ENCODE measurements at regions not wholly inside any gene's neighbourhood (a gene's known extent, or its start where the extent isn't known, plus 50 kb on each side); places are given as distances from the start of the nearest gene placed in this dataset.

- TF ChIP-seq KDM1A (IDR thresholded peaks at IDR 0.05; ENCODE audit: borderline replicate concordance, low read length) (no peak), NRF1 (IDR thresholded peaks at IDR 0.05; ENCODE audit: low read depth, low read length) (no peak), RXRA (IDR thresholded peaks at IDR 0.05; ENCODE audit: insufficient read depth, low read depth, low read length) (no peak), CTCF (IDR thresholded peaks at IDR 0.05; ENCODE audit: control extremely low read depth in 1 of 3, insufficient read depth in 1 of 3, low read depth in 1 of 3, low read length in 3 of 3) (no peak), EZH2 (IDR thresholded peaks at IDR 0.05; ENCODE audit: low read depth, low read length, severe bottlenecking) (no peak), SP1 (IDR thresholded peaks at IDR 0.05; ENCODE audit: low read depth, low read length) (no peak), YY1 (IDR thresholded peaks at IDR 0.05; ENCODE audit: low read depth, low read length) (no peak), GABPA (IDR thresholded peaks at IDR 0.05; ENCODE audit: borderline replicate concordance, insufficient read depth, low read length) (no peak), MAX (IDR thresholded peaks at IDR 0.05) (no peak), USF2 (IDR thresholded peaks at IDR 0.05; ENCODE audit: low read length) (no peak)
Measured at GRCh38 chr15:99504071-99504822, 61.5 kb upstream of the MEF2A start.

Measured in H1 (cell line).